Stomach (tissue), 4 donors: ENCODE measurements at regions not wholly inside any gene's neighbourhood (a gene's known extent, or its start where the extent isn't known, plus 50 kb on each side); places are given as distances from the start of the nearest gene placed in this dataset.

Source experiments
- CTCF ChIP-seq, 7 experiments: fragments of 450-650 bp in 4 of 7; fragments of 200-600 bp in 3 of 7; sonication (generic) in 3 of 7; IDR thresholded peaks; one replicate each; pipeline ENCODE4 v1.5.1; 2016 to 2019; ENCODE audit warnings: antibody characterized with exemption in 7 of 7, control low read depth in 2 of 7, mild to moderate bottlenecking in 1 of 7
- POLR2A ChIP-seq, 4 donors: fragments of 450-650 bp; IDR thresholded peaks; one replicate each; pipeline ENCODE4 v1.6.1; 2016; ENCODE audit warnings: antibody characterized with exemption in 4 of 4, control low read depth in 2 of 4, mild to moderate bottlenecking in 1 of 4, moderate library complexity in 1 of 4
- POLR2AphosphoS5 ChIP-seq, 3 donors: sonication (generic); formaldehyde crosslinking; IDR thresholded peaks; one replicate each; pipeline ENCODE4 v1.6.1; 2016; ENCODE audit warnings: antibody characterized with exemption in 3 of 3

GRCh38 chr20:23226612-23227265, 123.9 kb upstream of the NXT1 start:
- no peak for TF ChIP-seq POLR2A (IDR thresholded peaks at IDR 0.05)
- TF ChIP-seq CTCF (IDR thresholded peaks at IDR 0.05): no peak
- no peak for TF ChIP-seq POLR2AphosphoS5 (IDR thresholded peaks at IDR 0.05)
